ENCODE measurements at regions not wholly inside any gene's neighbourhood (a gene's known extent, or its start where the extent isn't known, plus 50 kb on each side); places are given as distances from the start of the nearest gene placed in this dataset.

- peaks cover 22% of the 10 kb centered on the region for H3K4me1 ChIP-seq (ENCODE audit: low read depth, poor library complexity, severe bottlenecking)
- no peaks in the 10 kb centered on the region for H3K36me3 ChIP-seq (ENCODE audit: insufficient read depth)
- H3K4me2 ChIP-seq, result peak overlapping the region; percentile 20
- H2AFZ ChIP-seq (ENCODE audit: low read depth), result no peak overlapping the region
- no peak for TF ChIP-seq CTCF (conservative IDR thresholded peaks at IDR 0.05; ENCODE audit: low read depth, low read length)
- H3K79me2 ChIP-seq (ENCODE audit: insufficient read depth, low read depth), result no peaks in the 10 kb centered on the region
- H3K27me3 ChIP-seq (ENCODE audit: insufficient read depth, low read depth), result no peaks in the 10 kb centered on the region
- H4K20me1 ChIP-seq (ENCODE audit: insufficient read depth), result no peaks in the 10 kb centered on the region
- H3K4me3 ChIP-seq (IDR thresholded peaks at IDR 0.05; ENCODE audit: insufficient read depth, low read depth, low read length), result no peak overlapping the region
- H3K27ac ChIP-seq, result peak overlapping the region; percentile 13; the same call in 1 of the 2 replicates
- no peak overlapping the region for H3K9ac ChIP-seq
Observed at GRCh38 chr10:84988011-84988410, 659.6 kb downstream of the CCSER2 start.

- H3K36me3 ChIP-seq (ENCODE audit: insufficient read depth), result no peaks in the 10 kb centered on the region
- no peak overlapping the region for H3K27ac ChIP-seq
- peaks cover 22% of the 10 kb centered on the region for H3K4me1 ChIP-seq (ENCODE audit: low read depth, poor library complexity, severe bottlenecking)
- no peak for TF ChIP-seq CTCF (conservative IDR thresholded peaks at IDR 0.05; ENCODE audit: low read depth, low read length)
- no peaks in the 10 kb centered on the region for H4K20me1 ChIP-seq (ENCODE audit: insufficient read depth)
- H3K4me2 ChIP-seq, result no peak overlapping the region
- no peak overlapping the region for H3K4me3 ChIP-seq (IDR thresholded peaks at IDR 0.05; ENCODE audit: insufficient read depth, low read depth, low read length)
- no peaks in the 10 kb centered on the region for H3K27me3 ChIP-seq (ENCODE audit: insufficient read depth, low read depth)
- H2AFZ ChIP-seq (ENCODE audit: low read depth), result no peak overlapping the region
- no peaks in the 10 kb centered on the region for H3K79me2 ChIP-seq (ENCODE audit: insufficient read depth, low read depth)
- H3K9ac ChIP-seq, result no peak overlapping the region
Observed at GRCh38 chr10:84990713-84991112, 662.3 kb downstream of the CCSER2 start.

- Histone ChIP-seq H3K27me3 (ENCODE audit: insufficient read depth, low read depth) (no peaks in the 10 kb centered on the region), H3K4me2 (no peak overlapping the region), H3K36me3 (ENCODE audit: insufficient read depth) (no peaks in the 10 kb centered on the region), H3K27ac (no peak overlapping the region), H3K9ac (no peak overlapping the region), H3K79me2 (ENCODE audit: insufficient read depth, low read depth) (no peaks in the 10 kb centered on the region), H3K4me3 (IDR thresholded peaks at IDR 0.05; ENCODE audit: insufficient read depth, low read depth, low read length) (no peak overlapping the region), H2AFZ (ENCODE audit: low read depth) (no peak overlapping the region), H3K4me1 (ENCODE audit: low read depth, poor library complexity, severe bottlenecking) (peaks cover 22% of the 10 kb centered on the region), H4K20me1 (ENCODE audit: insufficient read depth) (no peaks in the 10 kb centered on the region)
- TF ChIP-seq CTCF (conservative IDR thresholded peaks at IDR 0.05; ENCODE audit: low read depth, low read length), result no peak
Observed at GRCh38 chr10:84991301-84991700, 662.9 kb downstream of the CCSER2 start.

GRCh38 chr10:84993251-84994035, 665.1 kb downstream of the CCSER2 start:
- no peak overlapping the region for H3K4me3 ChIP-seq (IDR thresholded peaks at IDR 0.05; ENCODE audit: insufficient read depth, low read depth, low read length)
- no peaks in the 10 kb centered on the region for H4K20me1 ChIP-seq (ENCODE audit: insufficient read depth)
- no peaks in the 10 kb centered on the region for H3K36me3 ChIP-seq (ENCODE audit: insufficient read depth)
- peaks cover 2% of the 10 kb centered on the region for H3K4me1 ChIP-seq (ENCODE audit: low read depth, poor library complexity, severe bottlenecking)
- no peak overlapping the region for H3K9ac ChIP-seq
- no peaks in the 10 kb centered on the region for H3K27me3 ChIP-seq (ENCODE audit: insufficient read depth, low read depth)
- no peak overlapping the region for H3K27ac ChIP-seq
- no peaks in the 10 kb centered on the region for H3K79me2 ChIP-seq (ENCODE audit: insufficient read depth, low read depth)
- TF ChIP-seq CTCF (conservative IDR thresholded peaks at IDR 0.05; ENCODE audit: low read depth, low read length), result no peak
- H2AFZ ChIP-seq (ENCODE audit: low read depth), result no peak overlapping the region
- H3K4me2 ChIP-seq, result no peak overlapping the region

Measured in KMS-11 (cell line).